Peyer's patch (tissue), 4 donors: ENCODE measurements at regions not wholly inside any gene's neighbourhood (a gene's known extent, or its start where the extent isn't known, plus 50 kb on each side); places are given as distances from the start of the nearest gene placed in this dataset.

Experiments
- POLR2A ChIP-seq, 2 donors: fragments of 450-650 bp; IDR thresholded peaks; one replicate each; pipeline ENCODE4 v1.5.1; 2017; ENCODE audit warnings: antibody characterized with exemption in 2 of 2, mild to moderate bottlenecking in 2 of 2, moderate library complexity in 2 of 2
- TF ChIP-seq, protein P1 (sequence below), 6 experiments: fragments of 450-650 bp in 4 of 6; fragments of 200-600 bp in 2 of 6; sonication (generic) in 1 of 6; IDR thresholded peaks; one replicate each; pipeline ENCODE4 v1.5.1; 2017 to 2019; ENCODE audit warnings: antibody characterized with exemption in 6 of 6, mild to moderate bottlenecking in 3 of 6, moderate library complexity in 1 of 6

DNA sequence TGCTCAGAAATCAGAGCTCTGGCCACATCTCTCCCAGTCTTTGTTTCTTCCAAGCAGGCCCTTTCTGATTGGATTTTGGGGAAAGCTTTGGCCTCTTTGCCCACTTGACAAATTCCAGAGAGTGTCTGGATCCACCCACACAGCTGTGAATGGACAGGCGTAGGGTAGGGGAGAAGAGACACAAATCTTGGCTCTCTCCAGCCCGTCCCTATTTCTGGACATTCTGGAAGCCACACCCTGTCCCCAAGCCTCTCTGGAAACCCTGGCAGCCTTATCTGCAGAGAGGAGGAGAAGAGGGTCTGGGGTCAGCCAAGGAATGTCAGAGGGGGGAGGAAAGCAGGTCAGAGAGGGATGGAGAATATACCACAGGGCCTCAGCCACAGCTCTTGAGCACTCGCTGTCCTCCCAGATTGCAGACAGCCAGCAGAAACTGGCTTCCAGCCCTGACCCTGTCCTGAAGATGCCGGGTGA, 59.5 kb upstream of the WNT11 start:
- TF ChIP-seq, protein P1, sequence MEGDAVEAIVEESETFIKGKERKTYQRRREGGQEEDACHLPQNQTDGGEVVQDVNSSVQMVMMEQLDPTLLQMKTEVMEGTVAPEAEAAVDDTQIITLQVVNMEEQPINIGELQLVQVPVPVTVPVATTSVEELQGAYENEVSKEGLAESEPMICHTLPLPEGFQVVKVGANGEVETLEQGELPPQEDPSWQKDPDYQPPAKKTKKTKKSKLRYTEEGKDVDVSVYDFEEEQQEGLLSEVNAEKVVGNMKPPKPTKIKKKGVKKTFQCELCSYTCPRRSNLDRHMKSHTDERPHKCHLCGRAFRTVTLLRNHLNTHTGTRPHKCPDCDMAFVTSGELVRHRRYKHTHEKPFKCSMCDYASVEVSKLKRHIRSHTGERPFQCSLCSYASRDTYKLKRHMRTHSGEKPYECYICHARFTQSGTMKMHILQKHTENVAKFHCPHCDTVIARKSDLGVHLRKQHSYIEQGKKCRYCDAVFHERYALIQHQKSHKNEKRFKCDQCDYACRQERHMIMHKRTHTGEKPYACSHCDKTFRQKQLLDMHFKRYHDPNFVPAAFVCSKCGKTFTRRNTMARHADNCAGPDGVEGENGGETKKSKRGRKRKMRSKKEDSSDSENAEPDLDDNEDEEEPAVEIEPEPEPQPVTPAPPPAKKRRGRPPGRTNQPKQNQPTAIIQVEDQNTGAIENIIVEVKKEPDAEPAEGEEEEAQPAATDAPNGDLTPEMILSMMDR (IDR thresholded peaks at IDR 0.05): no peak
- no peak for TF ChIP-seq POLR2A (IDR thresholded peaks at IDR 0.05)
